Activated naive CD8-positive, alpha-beta T cell treated with anti-CD3 and anti-CD28 coated beads, Interleukin-2, amount 50 U/mL, for 16 hours (primary cell): ENCODE measurements at regions not wholly inside any gene's neighbourhood (a gene's known extent, or its start where the extent isn't known, plus 50 kb on each side); places are given as distances from the start of the nearest gene placed in this dataset.
"Not testable (repeated sequence)": the region's sequence is repeated elsewhere in the genome, so short reads cannot be mapped to it uniquely, and the experiment has no call there.

Experiments
- DNase-seq: peaks from one replicate; pipeline ENCODE4 v3.0.0-alpha.2; 2020; ENCODE audit warnings: low read depth, low spot score

DNA sequence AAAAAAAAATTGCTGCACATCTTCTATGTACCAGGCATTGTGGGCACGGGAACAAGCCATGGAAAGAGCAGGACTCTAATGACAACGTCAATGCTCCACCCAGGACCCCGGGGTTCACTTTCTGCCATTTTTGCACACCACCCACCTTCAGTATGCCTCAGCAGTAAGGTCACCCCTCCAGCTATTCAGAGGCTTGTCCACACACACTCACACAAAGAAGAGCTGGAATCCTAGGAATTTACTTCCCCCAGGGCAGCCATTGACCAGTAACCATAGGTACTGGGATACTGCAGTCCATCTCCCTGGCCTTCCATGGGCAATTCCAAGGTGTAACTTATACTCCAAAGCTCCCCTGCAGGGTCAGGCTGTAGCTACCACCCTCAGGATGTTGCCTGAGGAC lies 170.8 kb downstream of the SUCLG1 start:
- DNase-seq, result no peak

DNA sequence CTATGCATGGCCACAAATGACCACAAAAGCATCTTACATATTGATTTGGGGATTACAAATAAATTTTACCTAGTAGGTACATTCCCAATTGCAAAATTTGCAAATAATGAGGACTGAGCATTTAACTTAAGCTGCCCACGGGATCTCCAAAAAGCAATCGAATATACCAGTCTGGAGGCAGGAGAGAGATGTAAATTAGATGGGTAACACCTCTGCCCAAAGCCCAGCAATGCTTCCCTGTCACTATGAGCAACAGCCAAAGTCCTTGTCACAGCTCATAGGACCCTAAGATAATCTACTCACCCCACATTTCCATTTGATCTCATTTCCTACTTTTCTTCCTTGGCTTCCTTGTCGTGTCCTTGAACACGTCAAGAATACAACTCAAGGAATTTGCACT lies 172.2 kb downstream of the SUCLG1 start:
- DNase-seq, result no peak

DNA sequence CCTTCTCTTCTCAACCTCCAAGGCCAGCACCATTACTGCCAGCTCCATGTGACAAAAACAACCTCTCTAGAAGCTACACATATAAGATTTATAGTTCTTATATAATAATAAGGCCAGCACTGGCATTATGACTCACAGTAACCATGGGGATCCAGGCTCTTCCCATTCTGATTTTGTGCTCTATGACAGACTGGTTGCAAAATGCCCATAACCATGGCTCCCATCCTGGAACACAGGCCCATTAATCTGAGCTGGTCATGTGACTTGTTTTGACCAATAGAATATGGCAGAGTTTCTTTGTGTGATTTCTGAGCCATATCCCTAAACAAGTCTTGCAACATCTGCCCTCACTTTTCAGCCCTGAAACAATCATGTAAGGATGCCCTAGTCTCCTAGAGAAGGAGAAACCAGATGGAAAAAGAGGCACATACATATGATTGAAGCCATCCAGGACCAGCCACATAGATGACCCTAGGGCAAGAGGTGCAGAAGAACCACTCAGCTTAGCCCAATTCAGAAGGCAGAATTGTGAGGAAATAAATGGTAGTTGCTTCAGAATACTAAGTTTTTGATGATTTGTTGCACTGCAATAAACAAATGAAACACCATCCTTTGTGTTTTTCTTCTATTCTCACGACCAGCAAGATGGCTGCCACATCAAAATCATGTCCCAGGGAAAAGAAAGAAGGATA lies 173.9 kb downstream of the SUCLG1 start:
- no peak for DNase-seq

DNA sequence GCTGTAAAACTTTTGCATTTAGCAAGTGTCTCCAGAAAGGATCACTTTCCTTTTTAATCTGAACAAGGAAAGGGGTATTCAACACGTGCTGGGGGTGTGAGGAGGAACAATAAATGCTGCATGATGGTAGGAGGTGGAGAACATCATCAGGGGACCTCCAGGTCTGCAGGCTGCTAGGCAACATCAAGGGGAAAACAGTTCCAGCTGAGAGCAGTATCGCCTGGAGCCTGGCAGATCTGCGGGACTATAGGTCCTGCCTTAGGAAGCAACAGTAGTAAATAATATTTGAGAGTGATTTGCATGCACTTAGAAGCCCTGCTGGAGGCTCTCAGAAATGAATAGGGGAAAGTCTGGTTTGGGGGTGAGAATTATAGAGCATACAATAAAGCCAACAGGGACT lies 175.6 kb downstream of the SUCLG1 start:
- no peak for DNase-seq

DNA sequence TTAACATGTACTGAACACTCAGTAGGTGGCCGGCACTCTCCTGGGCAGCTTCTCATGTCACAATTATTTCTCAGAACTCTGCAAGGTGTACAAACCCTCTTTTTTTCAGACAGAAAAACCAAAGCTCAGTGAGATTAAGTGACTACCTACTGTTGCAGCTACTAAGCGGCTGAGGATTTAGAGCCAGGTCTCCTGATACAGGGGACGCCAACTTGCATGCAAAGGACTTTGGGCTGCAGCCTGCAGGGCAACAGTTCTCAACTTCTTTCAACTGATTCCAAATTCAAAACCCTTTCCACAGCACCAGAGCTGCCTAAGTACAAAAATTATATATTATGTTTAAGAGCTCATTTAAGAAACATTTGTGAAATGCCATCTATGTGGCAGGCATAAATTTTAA lies 177.6 kb downstream of the SUCLG1 start:
- no peak for DNase-seq

DNA sequence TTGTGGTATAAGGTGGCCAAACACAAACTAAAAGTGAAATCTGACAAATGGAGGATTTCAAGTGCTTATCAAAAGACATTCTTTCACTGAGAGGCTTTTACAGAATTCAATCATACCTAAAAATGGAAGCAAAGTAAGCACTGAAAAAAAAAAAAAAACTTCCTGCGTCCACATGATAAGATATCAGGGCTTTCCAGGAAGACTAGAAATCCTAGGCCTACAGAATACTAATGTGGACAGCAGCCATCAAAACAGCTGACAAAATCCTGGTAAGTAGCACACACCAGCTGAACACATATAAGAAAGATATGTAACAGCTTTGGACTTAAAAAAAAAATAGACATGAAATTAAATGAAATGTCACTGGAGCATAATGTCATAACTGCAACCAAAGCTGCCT lies 178.2 kb downstream of the SUCLG1 start:
- no peak for DNase-seq

DNA sequence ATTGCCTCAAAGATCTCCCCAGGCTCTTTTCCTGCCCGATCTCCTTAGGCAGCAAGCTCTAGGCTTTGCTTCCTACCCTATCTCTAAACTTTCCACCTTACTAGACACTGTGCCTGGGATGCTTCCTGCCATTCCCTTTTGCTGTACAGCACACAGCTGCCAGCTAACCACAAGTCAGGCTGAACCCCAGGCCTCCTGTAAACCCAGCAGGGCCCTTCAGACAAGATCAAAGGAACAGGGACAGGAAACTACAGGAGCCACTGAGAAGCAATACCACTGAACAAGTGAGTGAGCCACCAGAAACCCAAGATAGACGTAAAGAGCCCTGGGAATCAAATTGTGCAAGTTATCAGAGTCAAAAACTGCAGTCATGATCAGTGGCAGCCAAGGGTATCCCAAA lies 180.7 kb downstream of the SUCLG1 start:
- no peak for DNase-seq

DNA sequence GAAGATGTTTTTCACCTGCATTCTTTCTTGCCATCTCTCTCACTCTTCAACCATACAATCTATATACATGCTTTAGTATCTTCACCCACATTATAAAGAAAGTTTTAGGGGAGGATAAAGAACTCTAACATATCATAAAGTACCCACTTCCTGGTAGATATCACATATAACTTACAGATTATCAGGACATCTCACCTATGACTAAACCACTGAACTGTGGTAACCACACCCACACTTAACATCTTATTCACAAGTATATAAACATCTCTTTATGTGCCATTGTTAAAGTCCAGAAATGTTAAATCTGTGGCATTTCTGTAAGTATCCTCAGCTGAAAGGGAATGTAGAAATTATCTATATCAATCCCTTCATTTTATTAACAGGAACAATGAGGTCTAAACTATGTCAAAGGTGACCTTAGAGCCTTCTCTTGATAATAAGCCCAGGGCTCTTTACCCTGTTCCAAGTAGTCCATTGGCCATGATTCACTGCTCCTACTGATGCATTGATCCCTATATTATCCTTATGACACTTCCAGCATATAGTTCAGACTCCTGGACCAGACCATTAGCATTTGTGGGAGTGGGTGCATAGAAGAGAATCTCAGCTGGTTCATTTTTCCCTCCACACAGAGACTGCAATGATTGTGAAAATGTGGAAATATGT lies 182.4 kb downstream of the SUCLG1 start:
- DNase-seq, result no peak

DNA sequence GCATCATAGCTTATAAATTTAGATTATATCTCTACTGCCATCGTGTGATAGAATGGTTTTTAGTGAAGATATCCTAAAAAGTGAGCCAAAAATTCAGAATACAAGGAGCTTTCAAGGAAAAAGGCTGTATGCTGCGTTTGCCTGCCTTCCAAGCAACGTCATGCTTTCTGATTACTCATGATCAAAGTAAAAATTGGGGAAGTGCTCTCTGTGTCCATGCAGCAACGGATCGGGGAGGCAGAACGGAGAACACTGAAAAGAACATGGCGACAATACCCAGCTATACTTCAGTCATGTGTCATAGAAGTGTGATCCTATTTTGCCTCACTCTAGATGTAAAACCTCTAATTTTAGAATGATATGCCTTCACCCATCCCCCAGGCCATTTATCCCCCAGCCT lies 185.7 kb downstream of the SUCLG1 start:
- no peak for DNase-seq

DNA sequence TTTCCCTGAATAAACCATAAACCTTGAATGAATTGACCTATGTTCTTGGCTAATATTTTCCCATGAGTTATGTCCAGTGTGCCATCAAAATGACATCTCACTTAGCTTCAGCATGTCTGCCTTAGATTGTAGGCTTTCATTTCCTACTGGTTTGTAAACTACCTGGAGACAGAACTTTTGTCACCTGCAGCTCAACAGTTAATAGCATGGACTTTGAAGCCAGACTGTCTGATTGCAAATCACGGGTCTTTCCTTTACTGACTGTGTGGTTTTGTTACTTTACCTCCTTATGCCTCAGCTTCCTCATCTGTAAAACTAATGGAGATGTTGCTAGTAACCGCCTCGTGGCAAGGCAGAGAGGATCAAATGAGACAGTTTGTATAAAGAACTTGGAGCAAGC lies 187.1 kb downstream of the SUCLG1 start:
- DNase-seq, result no peak

DNA sequence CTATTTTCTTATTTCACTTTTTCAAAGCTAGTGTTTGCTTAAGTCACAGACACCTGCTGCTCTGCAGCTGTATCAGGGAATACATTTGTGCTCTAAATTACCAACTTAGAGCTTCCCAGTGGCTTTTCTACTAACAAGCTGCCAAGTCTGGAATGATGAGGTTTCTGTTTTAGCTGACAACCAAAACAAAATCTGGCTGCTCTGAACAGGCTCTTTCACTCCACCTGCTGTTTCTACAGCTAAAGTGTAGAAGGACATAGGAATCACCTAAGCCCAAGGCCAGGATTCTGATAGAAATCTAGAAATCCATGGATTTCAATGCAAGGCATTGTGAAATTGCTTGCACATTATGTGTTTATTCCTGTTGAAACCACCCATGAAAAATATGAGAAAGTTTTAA lies 201.2 kb downstream of the SUCLG1 start:
- DNase-seq, result no peak

DNA sequence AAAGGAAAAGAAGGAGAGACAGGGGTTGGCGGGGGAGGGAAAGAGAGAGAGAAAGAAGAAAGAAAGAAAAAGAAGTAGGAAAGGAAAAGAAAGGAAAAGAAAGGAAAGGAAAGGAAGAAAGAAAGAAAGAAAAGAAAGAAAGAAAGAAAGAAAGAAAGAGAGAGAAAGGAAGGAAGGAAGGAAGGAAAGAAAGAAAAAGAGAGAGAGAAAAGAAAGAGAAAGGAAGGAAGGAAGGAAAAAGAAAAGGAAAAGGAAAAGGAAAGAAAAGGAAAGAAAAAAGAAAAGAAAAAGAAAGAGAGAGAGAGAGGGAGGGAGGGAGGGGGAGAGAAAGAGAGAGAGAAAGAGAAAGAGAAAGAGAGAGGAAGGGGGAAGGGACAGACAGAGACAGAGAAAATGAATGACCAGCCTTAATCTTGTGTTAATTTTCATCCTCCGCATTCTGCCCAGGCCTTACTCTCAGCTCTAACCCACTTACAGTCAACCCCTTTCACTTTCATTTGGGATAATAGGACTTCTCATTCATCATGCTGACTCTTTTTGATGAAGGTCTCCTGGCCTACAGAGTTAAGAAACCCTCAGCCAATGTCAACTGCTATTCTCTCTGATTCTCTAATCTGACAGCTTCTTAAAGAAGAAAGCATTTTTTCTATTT lies 207.3 kb downstream of the SUCLG1 start:
- no peak for DNase-seq

DNA sequence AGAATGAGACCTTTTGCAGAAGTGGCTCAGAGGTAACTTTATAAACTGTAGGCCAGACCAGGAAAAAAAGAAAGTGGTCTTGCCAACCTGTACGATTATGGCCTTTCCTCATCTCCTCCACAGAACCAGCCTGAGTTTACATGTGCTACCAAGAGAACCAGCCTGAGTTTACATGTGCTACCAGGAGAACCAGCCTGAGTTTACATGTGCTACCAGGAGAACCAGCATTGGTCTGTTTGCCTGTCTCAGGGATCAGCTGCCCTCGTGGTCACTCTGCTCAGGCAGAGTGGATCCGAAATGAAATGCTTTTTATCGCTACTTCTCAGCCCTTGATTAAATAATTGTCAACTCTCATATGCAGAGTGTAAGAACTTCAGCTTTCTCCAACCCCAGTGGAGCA lies 209.9 kb downstream of the SUCLG1 start:
- DNase-seq, result no peak

DNA sequence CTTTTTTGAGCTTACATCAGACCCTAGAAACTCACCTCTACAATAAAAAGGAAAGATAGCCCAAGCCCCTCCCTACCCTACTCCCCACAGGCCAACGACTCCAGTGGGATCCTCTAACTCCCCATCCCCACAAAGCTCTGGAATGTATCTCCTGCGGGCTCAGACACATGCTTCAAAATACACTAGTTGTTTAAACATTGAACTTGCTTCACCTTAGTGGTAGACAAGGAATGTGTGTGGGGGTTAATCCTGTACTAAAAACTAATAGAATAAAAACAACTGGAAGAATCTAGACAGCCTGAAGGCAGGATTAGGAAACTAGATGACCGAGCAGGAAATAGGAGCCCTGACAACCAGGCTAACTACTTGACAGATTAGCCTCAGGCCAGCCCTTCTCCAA lies 211.5 kb downstream of the SUCLG1 start:
- DNase-seq, result no peak

DNA sequence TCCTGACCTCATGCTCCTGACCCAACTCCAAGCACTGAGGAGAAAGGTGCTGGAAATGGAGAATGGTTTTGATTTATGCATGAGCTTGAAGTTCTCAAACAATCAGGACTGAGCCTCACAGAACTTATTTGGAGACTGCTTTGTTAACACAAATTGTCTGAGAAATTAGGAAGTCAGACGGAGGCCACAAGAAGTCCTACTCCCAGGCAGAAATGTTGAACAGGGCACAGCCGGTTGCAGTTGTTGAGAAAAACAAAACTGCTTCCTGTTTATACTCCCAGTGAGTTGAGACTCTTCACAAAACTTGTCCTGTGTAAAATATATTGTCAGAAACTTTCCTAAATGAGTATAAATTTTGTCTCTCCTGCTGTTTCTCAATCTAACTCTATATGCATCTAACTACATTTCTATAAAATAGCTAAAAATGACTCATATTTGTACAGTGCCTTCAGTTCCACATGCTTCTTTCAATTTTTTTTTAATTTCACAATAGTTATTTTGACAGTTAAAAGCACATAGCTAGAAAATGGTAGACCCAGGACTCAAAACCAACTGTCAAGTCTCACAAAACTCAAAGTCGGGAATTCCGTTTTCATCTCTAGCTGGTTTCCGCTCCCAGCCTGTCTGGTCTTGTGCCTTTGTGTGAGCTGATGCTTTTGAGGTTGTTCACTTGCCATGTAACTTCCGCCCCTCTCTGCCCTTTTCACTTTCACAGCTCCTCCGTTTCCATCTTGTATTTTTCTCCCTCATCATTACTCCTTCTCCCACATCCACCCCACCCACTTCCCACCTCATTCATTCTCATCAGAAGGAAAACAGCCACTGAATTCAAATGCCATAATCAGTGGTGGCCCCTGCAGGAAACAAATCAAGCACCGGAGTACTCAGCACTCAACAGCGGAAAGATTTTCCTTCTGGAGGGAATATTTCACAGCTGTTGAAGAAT lies 215.0 kb downstream of the SUCLG1 start:
- DNase-seq, result no peak

DNA sequence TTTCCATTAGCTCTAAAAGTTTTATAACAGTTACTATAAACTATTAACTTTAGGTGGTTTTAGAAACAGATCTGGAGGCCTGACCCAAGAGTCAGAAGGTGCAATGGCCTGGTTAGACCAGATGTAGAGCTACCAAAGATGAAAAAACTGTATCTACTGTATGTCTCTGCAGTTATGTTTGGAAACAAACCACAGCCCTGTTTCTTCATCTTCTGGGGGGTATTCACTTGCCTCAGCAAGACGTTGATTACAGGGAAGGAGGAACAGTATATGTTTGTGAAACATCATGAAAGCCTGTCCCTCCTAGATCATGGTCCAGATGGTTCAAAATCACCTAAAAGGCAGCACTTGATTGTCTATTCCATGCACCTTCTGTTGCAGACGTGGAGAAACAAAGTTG lies 220.2 kb downstream of the SUCLG1 start:
- DNase-seq, result no peak

DNA sequence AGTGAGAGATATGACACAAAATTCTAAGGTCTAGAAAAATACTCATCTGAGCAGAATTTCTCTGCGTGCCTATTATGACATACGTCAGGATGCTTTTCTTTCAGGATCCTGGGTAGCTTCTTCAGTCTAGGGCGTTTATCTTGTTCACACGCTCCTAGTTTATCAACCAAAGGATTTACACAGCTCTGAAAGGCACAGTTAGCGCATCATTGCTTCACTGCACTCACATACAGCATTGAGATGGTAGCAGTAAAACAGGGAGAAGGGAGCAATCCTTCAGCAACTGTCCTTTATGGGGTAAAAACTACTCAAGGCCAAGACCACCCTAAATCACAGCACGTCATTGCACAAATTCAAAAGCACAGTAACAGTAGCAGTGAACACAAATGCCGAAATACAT lies 222.8 kb downstream of the SUCLG1 start:
- no peak for DNase-seq

DNA sequence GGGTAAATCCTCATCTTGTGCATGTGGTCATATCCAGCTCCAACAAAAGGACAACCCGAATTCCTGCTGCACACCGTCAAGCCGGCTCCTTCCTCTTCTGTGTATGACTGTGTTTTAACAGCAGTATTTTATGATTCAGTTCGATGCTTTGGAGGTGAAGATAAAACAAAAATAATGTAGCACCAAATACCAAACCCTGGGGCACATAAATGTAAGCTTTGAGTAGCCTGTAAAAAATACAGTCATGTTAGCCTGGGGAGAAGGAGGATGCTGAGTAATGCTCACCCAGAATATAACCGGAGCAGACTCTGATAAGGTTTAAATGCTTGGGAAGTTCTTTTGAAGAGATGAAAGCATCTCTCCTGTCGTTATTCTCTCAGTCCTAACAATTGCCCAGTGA lies 225.0 kb downstream of the SUCLG1 start:
- DNase-seq, result no peak

DNA sequence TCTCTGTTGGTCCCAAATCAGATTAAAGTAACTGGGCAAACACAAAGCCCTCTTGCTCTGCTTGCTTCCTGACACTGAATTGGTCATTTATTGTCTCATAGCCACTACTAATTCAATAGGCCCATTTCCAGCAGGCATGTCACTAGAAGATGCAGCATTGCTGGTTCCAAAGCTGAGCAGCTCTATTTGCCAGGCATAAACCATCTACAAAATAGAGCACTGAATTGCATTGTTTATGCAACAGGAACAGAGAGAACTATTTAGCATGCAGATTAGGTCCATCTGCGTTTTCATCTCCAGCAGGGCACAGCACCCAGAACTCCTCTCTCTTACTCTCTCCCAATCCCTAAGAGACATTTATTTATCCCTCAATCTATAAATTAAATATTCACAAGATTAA lies 227.6 kb downstream of the SUCLG1 start:
- DNase-seq, result no peak

DNA sequence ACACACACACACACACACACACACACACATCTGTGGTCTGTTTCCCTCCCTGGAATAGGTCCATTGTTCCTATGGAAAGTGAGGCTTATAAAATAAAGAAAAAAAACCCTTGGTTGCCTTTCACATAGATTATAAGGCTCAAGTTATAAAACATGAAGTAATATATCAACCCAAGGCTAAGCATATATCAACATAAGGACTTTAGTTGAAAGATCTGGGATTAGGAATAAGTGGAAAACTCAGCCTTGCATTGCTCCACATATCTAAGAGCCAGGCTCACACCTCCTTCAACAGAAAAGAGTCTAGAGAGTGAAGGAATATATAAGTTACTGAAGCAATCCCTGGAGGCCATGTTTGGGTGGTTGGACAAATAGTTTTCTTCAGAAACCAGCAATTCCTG lies 235.0 kb downstream of the SUCLG1 start:
- no peak for DNase-seq

DNA sequence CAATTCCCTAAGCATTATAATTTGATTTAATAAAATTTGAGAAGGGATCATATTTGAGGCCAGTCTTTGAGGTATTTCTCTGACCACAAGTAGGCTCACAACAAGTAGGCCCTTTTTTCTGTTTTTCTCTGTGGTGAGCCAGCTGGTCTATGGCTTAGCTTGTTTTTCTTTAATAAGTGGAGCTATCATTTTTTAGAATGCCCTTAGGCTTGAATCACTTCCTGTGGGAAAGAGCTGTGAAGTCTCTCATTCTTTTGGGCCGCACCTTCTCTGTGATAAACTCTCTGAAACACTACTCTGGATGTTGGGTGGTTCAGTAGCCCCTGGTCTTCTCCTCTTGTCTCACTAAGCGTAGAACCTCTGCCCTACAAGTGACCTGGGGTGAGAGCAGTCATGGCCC lies 235.9 kb downstream of the SUCLG1 start:
- DNase-seq, result no peak

DNA sequence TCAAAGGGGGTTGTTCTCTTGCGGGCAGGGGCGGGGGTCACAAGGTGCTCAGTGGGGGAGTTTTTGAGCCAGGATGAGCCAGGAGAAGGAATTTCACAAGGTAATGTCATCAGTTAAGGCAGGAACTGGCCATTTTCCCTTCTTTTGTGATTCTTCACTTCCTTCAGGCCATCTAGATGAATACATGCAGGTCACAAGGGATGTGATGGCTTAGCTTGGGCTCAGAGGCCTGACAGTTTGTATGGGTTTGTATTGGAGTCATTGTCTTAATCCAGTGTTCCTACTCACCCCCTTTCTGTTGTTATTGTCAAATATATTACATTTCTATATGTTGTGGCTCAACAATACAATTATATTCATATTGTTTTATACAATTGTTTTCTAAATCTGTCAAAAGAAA lies 238.0 kb downstream of the SUCLG1 start:
- DNase-seq, result not testable (repeated sequence)
